IPS-15b (cell line): ENCODE measurements at regions not wholly inside any gene's neighbourhood (a gene's known extent, or its start where the extent isn't known, plus 50 kb on each side); places are given as distances from the start of the nearest gene placed in this dataset.
"Not testable (repeated sequence)": the region's sequence is repeated elsewhere in the genome, so short reads cannot be mapped to it uniquely, and the experiment has no call there.

Experiments used
- H3K27me3 ChIP-seq: one replicate; pipeline ENCODE4 v1.6.1; 2013; ENCODE audit warnings: low read length; ENCODE audit not compliant: control insufficient read depth, insufficient read depth
- H3K36me3 ChIP-seq: one replicate; pipeline ENCODE4 v1.6.1; 2013; ENCODE audit warnings: low read length; ENCODE audit not compliant: control insufficient read depth, insufficient read depth
- H3K4me1 ChIP-seq: one replicate; pipeline ENCODE4 v1.6.1; 2013; ENCODE audit warnings: mild to moderate bottlenecking, low read length; ENCODE audit not compliant: control insufficient read depth, insufficient read depth
- H3K4me3 ChIP-seq: one replicate; pipeline ENCODE4 v1.5.1; 2013; ENCODE audit warnings: low read depth, low read length
- H3K9ac ChIP-seq: one replicate; pipeline ENCODE4 v1.6.1; 2013; ENCODE audit warnings: low read depth, mild to moderate bottlenecking, low read length
- H3K9me3 ChIP-seq: one replicate; pipeline ENCODE4 v1.6.1; 2013; ENCODE audit warnings: mild to moderate bottlenecking, low read length; ENCODE audit not compliant: control insufficient read depth, insufficient read depth

DNA sequence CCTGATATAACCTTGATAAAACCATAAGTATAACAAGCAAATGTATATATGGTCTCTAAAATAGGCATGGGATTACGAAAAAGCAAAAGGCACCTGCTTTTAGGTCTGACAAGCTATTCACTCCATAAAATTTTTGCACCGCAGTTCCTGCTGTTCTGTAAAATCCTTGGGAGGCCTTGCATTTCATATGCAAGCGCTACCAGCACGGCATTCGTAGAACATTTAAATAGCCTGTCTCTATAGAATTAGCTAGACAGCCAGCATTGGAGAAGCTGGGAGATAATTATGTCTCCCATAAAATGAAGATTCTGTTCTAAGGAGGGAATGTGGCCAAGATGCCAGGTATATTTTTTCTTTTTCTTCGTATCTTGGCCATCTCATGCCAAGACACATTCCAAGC lies 64.5 kb upstream of the ATXN1 start:
- Histone ChIP-seq H3K9ac (no peak overlapping the region), H3K27me3 (no peaks in the 10 kb centered on the region), H3K4me3 (no peak overlapping the region)

DNA sequence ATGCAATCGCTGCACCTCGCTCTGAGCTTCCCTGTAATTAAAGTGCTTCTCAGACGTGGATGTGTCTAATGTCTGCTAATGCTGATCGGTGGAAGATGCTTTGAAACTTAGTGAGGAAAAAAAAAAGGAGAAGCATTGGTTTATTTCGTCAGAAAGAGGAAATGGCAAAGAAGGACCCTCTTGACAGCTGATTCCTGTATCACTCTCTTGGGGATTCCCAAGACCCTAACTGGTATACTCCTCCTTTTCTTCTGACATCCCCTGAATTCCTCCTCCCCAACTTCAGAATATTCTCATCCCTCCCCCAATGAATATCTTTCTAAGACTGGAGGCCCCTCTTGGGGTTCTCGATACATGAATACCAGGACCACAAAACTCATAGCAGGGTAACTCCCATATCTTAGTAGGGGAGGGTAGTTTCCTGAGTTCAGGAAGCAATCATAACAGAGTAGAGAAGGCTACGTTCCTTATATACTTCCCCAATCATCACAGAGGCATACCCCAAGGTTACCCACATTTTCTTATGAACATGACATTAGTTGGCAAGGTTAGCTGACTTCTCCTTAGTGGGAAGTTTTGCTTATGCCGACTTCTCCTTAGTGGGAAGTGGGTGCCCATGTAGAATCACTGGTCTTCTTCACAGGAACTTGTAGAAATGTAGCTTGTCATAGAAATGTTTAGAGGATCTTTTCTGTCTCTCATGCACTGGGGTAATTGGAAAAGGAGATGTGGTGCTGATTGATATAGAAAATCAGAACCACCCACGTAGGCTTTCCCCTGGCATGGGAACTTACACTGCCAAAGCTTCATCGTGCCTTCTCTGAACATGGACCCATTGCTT lies 63.8 kb upstream of the ATXN1 start:
- H3K4me3 ChIP-seq, result no peak overlapping the region
- no peaks in the 10 kb centered on the region for H3K36me3 ChIP-seq
- no peak overlapping the region for H3K9ac ChIP-seq
- H3K9me3 ChIP-seq, result no peaks in the 10 kb centered on the region
- H3K4me1 ChIP-seq, result no peaks in the 10 kb centered on the region
- H3K27me3 ChIP-seq, result no peaks in the 10 kb centered on the region

More for the DNA sequence above, 64.5 kb upstream of the ATXN1 start:
- no peaks in the 10 kb centered on the region for H3K9me3 ChIP-seq
- no peaks in the 10 kb centered on the region for H3K4me1 ChIP-seq
- H3K36me3 ChIP-seq, result no peaks in the 10 kb centered on the region

DNA sequence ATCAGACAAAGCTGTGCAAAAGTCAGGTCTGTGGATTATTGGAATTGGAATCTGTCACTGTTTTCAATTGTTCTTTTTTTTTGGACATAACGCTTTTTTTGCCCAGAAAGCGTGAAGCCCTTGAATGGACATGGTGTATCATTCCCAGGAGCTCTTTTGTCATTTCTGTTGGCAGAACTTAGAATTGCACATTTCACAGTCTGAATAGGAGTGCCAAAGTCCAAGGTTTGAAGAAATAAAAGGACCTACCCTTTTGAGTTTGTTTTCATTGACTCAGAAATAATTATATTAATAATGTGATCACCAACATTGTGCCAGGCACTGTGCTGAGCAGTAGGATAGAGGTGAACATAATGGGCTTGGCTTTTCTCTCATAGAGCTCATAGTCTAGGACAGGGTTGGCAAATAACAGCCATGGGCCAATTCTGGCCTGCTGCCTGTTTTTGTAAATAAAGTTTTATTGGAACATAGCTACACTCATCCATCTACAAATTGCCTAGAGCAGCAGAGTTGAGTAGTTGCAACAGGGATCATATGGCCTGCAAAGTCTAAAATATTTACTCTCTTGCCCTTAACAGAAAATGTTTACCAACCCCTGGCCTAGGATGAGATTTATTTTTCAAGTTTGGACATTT lies 62.6 kb upstream of the ATXN1 start:
- Histone ChIP-seq H3K4me3 (no peak overlapping the region), H3K9ac (no peak overlapping the region), H3K4me1 (no peaks in the 10 kb centered on the region), H3K36me3 (no peaks in the 10 kb centered on the region), H3K9me3 (no peaks in the 10 kb centered on the region), H3K27me3 (no peaks in the 10 kb centered on the region)

DNA sequence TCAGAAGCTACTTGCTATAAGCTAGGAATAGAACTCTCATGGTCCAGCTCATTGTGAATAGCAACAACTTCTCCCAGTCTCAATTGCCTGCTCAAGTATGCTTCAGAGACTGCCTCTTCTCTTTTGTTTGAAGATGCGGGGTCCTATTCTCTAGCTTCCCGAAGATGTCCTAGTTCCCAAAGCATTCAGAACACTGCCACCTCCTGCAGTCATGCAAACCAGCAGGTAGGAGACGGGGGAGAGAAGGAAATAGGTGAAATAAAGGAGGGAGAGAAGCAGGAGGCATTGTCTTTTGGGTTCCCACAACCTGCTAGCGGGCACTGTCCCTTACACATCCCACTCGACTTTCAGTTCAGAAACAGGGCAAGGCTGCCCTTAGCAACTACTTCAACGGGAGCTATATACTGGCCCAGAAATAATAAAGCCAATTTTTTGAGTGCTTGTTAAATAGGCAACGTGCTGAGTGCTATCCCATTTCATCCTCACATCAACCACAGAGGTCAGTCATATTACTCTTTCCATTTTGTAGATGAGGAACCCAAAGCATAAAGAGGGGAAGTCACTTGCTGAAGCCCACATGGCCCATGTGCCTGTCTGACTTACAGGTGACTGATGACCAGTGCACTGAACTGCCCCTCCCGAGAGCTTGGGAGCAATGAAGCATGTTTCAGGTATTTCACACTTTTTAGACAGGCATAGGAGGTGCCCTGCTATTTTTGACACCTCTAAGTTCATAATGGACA lies 61.9 kb upstream of the ATXN1 start:
- Histone ChIP-seq H3K36me3 (no peaks in the 10 kb centered on the region), H3K9ac (no peak overlapping the region), H3K27me3 (no peaks in the 10 kb centered on the region), H3K9me3 (no peaks in the 10 kb centered on the region), H3K4me3 (no peak overlapping the region), H3K4me1 (no peaks in the 10 kb centered on the region)

DNA sequence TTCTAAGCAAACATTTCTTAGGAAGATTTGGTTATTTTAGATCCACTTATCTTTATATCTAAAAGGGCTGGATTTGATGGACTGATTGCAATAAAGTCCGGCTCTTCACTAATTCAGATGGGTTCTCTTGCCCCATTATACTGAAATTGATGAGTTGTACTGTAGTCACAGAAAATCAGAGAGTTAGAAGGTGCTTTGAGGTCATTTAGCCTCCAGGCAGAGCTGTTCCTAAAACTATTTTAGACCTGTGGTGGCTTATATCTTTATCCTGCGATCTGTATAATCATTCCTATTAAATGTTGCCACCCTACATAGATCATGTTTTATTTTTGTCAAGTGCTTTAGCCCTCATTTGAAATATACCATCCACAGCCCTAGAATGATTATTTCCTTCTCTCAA lies 61.3 kb upstream of the ATXN1 start:
- no peaks in the 10 kb centered on the region for H3K36me3 ChIP-seq
- no peaks in the 10 kb centered on the region for H3K9me3 ChIP-seq
- no peaks in the 10 kb centered on the region for H3K4me1 ChIP-seq
- no peak overlapping the region for H3K9ac ChIP-seq
- no peak overlapping the region for H3K4me3 ChIP-seq
- no peaks in the 10 kb centered on the region for H3K27me3 ChIP-seq

DNA sequence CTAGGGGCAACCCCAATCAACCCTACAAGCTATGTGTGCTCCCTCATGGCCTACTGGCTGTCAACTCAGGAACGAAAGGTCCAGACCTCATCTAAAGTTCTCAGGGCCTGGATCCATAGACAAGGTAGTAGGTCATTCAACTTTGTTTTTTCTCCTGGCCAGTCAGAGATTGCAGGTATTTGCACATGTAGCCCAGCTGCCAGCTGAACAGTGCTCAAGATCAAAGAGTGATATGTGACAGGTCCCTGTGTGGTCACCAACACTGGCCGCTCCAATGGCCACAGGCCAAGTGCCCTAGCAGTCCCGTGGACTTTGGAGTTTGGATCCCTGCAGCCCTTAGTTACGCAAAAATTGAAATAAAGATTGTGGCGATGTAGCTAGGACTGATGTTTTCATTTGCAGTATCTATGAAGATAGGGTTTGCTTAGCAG lies 60.6 kb upstream of the ATXN1 start:
- Histone ChIP-seq H3K36me3 (no peaks in the 10 kb centered on the region), H3K4me1 (no peaks in the 10 kb centered on the region), H3K27me3 (no peaks in the 10 kb centered on the region), H3K9ac (no peak overlapping the region), H3K4me3 (no peak overlapping the region), H3K9me3 (no peaks in the 10 kb centered on the region)

DNA sequence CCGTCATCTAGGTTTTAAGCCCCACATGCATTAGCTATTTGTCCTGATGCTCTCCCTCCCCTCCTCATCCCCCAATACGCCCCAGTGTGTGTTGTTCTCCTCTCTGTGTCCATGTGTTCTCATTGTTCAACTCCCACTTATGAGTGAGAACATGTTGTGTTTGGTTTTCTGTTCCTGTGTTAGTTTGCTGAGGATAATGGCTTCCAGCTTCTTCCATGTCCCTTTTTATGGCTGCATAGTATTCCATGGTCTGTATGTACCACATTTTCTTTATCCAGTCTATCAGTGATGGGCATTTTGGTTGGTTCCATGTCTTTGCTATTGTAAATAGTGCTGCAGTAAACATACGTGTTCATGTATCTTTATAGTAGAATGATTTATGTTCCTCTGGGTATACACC lies 59.0 kb upstream of the ATXN1 start:
- H3K36me3 ChIP-seq, H3K9me3 ChIP-seq, H3K27me3 ChIP-seq, H3K4me3 ChIP-seq, H3K9ac ChIP-seq, H3K4me1 ChIP-seq: not testable (repeated sequence)

DNA sequence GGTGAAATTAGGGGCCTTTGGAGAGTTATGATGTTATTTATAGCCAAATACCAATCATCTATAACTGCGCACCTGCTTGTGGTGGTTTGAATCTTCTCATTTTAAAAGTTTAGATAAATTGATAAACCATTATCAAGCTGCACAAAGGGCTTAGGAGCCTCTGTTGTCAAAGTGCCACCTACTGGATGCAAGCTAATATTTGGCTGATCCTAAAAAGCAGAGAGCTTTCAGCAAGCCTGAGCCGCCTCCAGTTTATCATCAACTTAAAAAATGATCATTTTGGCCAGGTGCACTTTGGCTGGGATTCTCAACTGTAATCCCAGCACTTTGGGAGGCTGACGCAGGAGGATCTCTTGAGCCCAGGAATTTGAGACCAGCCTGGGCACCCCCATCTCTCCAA lies 58.5 kb upstream of the ATXN1 start:
- H3K36me3 ChIP-seq, result no peaks in the 10 kb centered on the region
- H3K9ac ChIP-seq, result no peak overlapping the region
- no peaks in the 10 kb centered on the region for H3K4me1 ChIP-seq
- H3K27me3 ChIP-seq, result no peaks in the 10 kb centered on the region
- no peak overlapping the region for H3K4me3 ChIP-seq
- H3K9me3 ChIP-seq, result no peaks in the 10 kb centered on the region

DNA sequence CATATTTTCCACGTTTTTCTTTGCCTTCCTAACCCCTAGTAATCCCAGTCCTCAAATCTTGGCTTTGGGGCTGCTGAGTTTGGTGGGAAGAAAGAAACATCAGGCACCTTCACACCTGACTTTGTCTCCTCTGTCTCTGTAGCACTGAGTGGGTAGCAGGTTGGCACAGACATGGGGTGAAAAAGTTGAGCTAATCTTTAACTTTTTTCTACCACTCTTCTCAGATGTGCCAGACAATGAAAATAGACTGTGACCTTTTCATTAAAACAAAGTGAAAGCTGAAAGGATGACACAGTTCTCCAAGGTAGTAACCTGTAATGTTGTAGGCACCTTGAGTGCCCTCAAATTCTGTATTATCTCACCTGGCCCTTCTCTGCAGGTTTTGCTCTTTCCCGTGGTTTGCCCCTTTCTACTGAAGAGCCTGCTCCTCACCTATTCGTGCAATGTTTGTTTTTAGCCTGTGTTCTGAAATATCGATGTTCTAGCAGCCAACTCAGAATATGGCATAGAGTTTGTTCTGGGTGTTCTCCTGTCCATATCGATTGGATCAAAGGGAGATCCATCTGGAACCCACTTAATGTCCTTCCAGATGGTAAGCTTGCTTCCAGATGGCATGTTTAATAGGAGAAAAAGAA lies 57.8 kb upstream of the ATXN1 start:
- H3K4me1 ChIP-seq, result no peaks in the 10 kb centered on the region
- no peaks in the 10 kb centered on the region for H3K36me3 ChIP-seq
- no peaks in the 10 kb centered on the region for H3K9me3 ChIP-seq
- no peak overlapping the region for H3K4me3 ChIP-seq
- H3K9ac ChIP-seq, result no peak overlapping the region
- H3K27me3 ChIP-seq, result no peaks in the 10 kb centered on the region

DNA sequence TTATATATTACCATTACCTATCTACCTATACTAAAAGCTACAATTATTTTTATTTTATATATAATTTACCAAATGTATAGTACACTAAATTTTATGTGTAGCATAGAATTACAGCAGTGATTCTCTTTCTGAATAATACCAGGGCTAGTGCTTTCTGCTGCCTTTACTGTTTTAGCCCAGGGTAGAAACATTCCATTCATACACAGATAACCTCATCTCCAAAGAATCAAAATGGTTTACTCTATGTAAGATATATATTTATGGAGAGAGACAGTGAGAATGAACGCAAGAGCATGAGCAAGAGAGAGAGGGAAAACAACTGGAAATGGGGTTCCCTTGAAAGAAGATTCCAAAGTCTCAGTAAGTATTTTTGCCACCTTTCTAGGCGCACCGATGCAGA lies 56.3 kb upstream of the ATXN1 start:
- Histone ChIP-seq H3K9me3 (no peaks in the 10 kb centered on the region), H3K9ac (no peak overlapping the region)

DNA sequence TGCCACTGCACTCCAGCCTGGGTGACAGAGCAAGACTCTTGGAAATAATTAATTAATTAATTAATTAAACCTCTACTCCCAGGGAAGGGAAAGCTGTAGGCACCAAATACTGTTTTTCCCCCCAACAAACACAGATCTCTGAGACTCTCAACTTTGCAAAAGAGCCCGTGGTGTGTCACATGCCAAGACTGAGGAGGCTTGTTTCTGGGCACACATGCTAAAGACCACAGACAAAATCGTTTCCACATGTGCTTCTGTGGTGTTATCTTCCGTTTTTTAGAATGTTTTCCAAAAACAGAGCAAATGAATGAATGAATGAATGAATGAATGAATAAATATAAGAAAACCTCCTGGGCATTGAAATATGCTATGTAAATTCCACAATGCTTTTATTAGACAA lies 55.6 kb upstream of the ATXN1 start:
- Histone ChIP-seq H3K9me3 (no peaks in the 10 kb centered on the region), H3K27me3 (no peaks in the 10 kb centered on the region), H3K9ac (no peak overlapping the region), H3K36me3 (no peaks in the 10 kb centered on the region), H3K4me1 (no peaks in the 10 kb centered on the region), H3K4me3 (no peak overlapping the region)

More for the DNA sequence above, 56.3 kb upstream of the ATXN1 start:
- H3K4me3 ChIP-seq, result no peak overlapping the region
- no peaks in the 10 kb centered on the region for H3K36me3 ChIP-seq
- H3K27me3 ChIP-seq, result no peaks in the 10 kb centered on the region
- H3K4me1 ChIP-seq, result no peaks in the 10 kb centered on the region
